Neural cell (in vitro differentiated cells): ENCODE measurements at regions not wholly inside any gene's neighbourhood (a gene's known extent, or its start where the extent isn't known, plus 50 kb on each side); places are given as distances from the start of the nearest gene placed in this dataset.

Source experiments
- H2AFZ ChIP-seq: fragments of 200-600, 300-800 bp; sonication (generic), shearing (Covaris generic); 2 replicates; pipeline ENCODE4 v1.6.0; 2014; ENCODE audit warnings: low read depth, mild to moderate bottlenecking, antibody characterized with exemption, low read length, moderate library complexity
- H3F3A ChIP-seq: fragments of 200-600 bp; shearing (Covaris generic); 2 replicates; pipeline ENCODE4 v1.6.1; 2016; ENCODE audit warnings: mild to moderate bottlenecking, moderate library complexity, mixed read lengths, antibody characterized with exemption, low read length; ENCODE audit not compliant: insufficient read depth, poor library complexity, severe bottlenecking
- H3K27ac ChIP-seq: fragments of 200-600, 300-800 bp; sonication (generic), shearing (Covaris generic); 2 replicates; pipeline ENCODE4 v1.5.1; 2014; ENCODE audit warnings: mild to moderate bottlenecking, low read length, moderate library complexity
- H3K27me3 ChIP-seq: fragments of 300-800, 200-600 bp; sonication (generic), shearing (Covaris generic); 2 replicates; pipeline ENCODE4 v1.6.0; 2014; ENCODE audit warnings: mild to moderate bottlenecking, low read depth, low read length, moderate library complexity; ENCODE audit not compliant: insufficient read depth
- H3K36me3 ChIP-seq: fragments of 300-800, 200-600 bp; sonication (generic), shearing (Covaris generic); 2 replicates; pipeline ENCODE4 v1.5.1; 2014; ENCODE audit warnings: mild to moderate bottlenecking, antibody characterized with exemption, low read length, moderate library complexity; ENCODE audit not compliant: insufficient read depth
- H3K4me2 ChIP-seq: fragments of 300-800, 200-600 bp; sonication (generic), shearing (Covaris generic); 2 replicates; pipeline ENCODE4 v1.6.0; 2014; ENCODE audit warnings: mild to moderate bottlenecking, low read length
- H3K4me3 ChIP-seq: fragments of 300-800, 200-600 bp; sonication (generic), shearing (Covaris generic); 2 replicates; pipeline ENCODE4 v1.5.1; 2014; ENCODE audit warnings: mild to moderate bottlenecking, low read length, moderate library complexity
- H3K79me2 ChIP-seq: fragments of 200-600 bp; shearing (Covaris generic); replicated peaks from 2 replicates; pipeline ENCODE4 v1.6.0; 2014; ENCODE audit warnings: mild to moderate bottlenecking, low read length, moderate library complexity; ENCODE audit not compliant: insufficient read depth
- H3K9ac ChIP-seq: fragments of 300-800, 200-600 bp; sonication (generic), shearing (Covaris generic); 2 replicates; pipeline ENCODE4 v1.6.1; 2016; ENCODE audit warnings: mild to moderate bottlenecking, low read length, mixed read lengths
- H3K9me2 ChIP-seq: fragments of 200-600 bp; shearing (Covaris generic); 2 replicates; pipeline ENCODE4 v1.6.1; 2016; ENCODE audit warnings: mild to moderate bottlenecking, low read length, mixed read lengths; ENCODE audit not compliant: insufficient read depth
- H3K9me3 ChIP-seq: fragments of 200-600, 300-800 bp; sonication (generic), shearing (Covaris generic); 2 replicates; pipeline ENCODE4 v1.6.1; 2016; ENCODE audit warnings: mild to moderate bottlenecking, mixed run types, low read length, moderate library complexity, mixed read lengths
- H4K20me1 ChIP-seq: fragments of 200-600 bp; shearing (Covaris generic); 2 replicates; pipeline ENCODE4 v1.6.1; 2016; ENCODE audit warnings: mild to moderate bottlenecking, mixed run types; ENCODE audit not compliant: insufficient read depth
- CTCF ChIP-seq: fragments of 450-650 bp; IDR thresholded peaks from 2 replicates; pipeline ENCODE4 v1.5.1; 2014; ENCODE audit warnings: antibody characterized with exemption, mild to moderate bottlenecking, moderate library complexity; ENCODE audit not compliant: poor library complexity, severe bottlenecking
- EP300 ChIP-seq: fragments of 450-650 bp; conservative IDR thresholded peaks from 2 replicates; pipeline ENCODE4 v1.6.1; 2014; ENCODE audit warnings: antibody characterized with exemption, mild to moderate bottlenecking, moderate library complexity; ENCODE audit not compliant: poor library complexity, severe bottlenecking
- EZH2 ChIP-seq: fragments of 200-600, 300-800 bp; shearing (Covaris generic), sonication (generic); IDR thresholded peaks from 2 replicates; pipeline ENCODE4 v1.6.1; 2014; ENCODE audit warnings: antibody characterized with exemption, low read length, borderline replicate concordance, mild to moderate bottlenecking; ENCODE audit not compliant: insufficient read depth, poor library complexity, severe bottlenecking
- MXI1 ChIP-seq: fragments of 450-650 bp; conservative IDR thresholded peaks from 2 replicates; pipeline ENCODE4 v1.6.1; 2014; ENCODE audit warnings: antibody characterized with exemption, mild to moderate bottlenecking; ENCODE audit not compliant: poor library complexity, severe bottlenecking
- POLR2AphosphoS5 ChIP-seq: IDR thresholded peaks from 2 replicates; pipeline ENCODE4 v1.6.1; 2012
- RAD21 ChIP-seq: fragments of 450-650 bp; conservative IDR thresholded peaks from 2 replicates; pipeline ENCODE4 v1.6.1; 2014; ENCODE audit warnings: antibody characterized with exemption, mild to moderate bottlenecking, moderate library complexity
- REST ChIP-seq: IDR thresholded peaks from 2 replicates; pipeline ENCODE4 v1.6.1; 2012; ENCODE audit warnings: borderline replicate concordance
- SMC3 ChIP-seq: fragments of 450-650 bp; conservative IDR thresholded peaks from 2 replicates; pipeline ENCODE4 v1.6.1; 2014; ENCODE audit warnings: antibody characterized with exemption, mild to moderate bottlenecking, moderate library complexity; ENCODE audit not compliant: poor library complexity
- TAF1 ChIP-seq: IDR thresholded peaks from 2 replicates; pipeline ENCODE4 v1.6.1; 2012; ENCODE audit warnings: low read depth

- no peaks in the 10 kb centered on the region for H3K9me3 ChIP-seq
- no peaks in the 10 kb centered on the region for H3K79me2 ChIP-seq
- H3K27ac ChIP-seq, result no peak overlapping the region
- no peak overlapping the region for H3K4me2 ChIP-seq
- no peak overlapping the region for H2AFZ ChIP-seq
- no peak overlapping the region for H3K9ac ChIP-seq
- no peaks in the 10 kb centered on the region for H3F3A ChIP-seq
- TF ChIP-seq TAF1 (no peak), SMC3 (no peak), POLR2AphosphoS5 (no peak), MXI1 (no peak), EP300 (no peak), CTCF (no peak)
- H3K36me3 ChIP-seq, result no peaks in the 10 kb centered on the region
- no peaks in the 10 kb centered on the region for H3K27me3 ChIP-seq
- no peak overlapping the region for H3K4me3 ChIP-seq
- H4K20me1 ChIP-seq, result no peaks in the 10 kb centered on the region
- no peaks in the 10 kb centered on the region for H3K9me2 ChIP-seq
Measured at GRCh38 chr15:23514484-23514883, 51.0 kb upstream of the MKRN3 start.

GRCh38 chr15:23506762-23507161 is 58.7 kb upstream of the MKRN3 start:
- H3K27me3 ChIP-seq, result no peaks in the 10 kb centered on the region
- no peak for TF ChIP-seq MXI1
- TF ChIP-seq EZH2, result no peak
- no peak for TF ChIP-seq SMC3
- TF ChIP-seq TAF1, result no peak
- TF ChIP-seq EP300, result no peak
- TF ChIP-seq CTCF, result no peak
- no peak for TF ChIP-seq RAD21
- no peak for TF ChIP-seq REST
- TF ChIP-seq POLR2AphosphoS5, result no peak
- H3K36me3 ChIP-seq, result no peaks in the 10 kb centered on the region
- H3K9ac ChIP-seq, result no peak overlapping the region
- no peak overlapping the region for H2AFZ ChIP-seq
- H3K4me3 ChIP-seq, result no peak overlapping the region
- no peaks in the 10 kb centered on the region for H3F3A ChIP-seq
- H3K79me2 ChIP-seq, result no peaks in the 10 kb centered on the region
- H3K9me2 ChIP-seq, result no peaks in the 10 kb centered on the region
- H3K4me2 ChIP-seq, result no peak overlapping the region
- no peak overlapping the region for H3K27ac ChIP-seq
- no peaks in the 10 kb centered on the region for H4K20me1 ChIP-seq
- H3K9me3 ChIP-seq, result no peaks in the 10 kb centered on the region
